ENCODE measurements at regions not wholly inside any gene's neighbourhood (a gene's known extent, or its start where the extent isn't known, plus 50 kb on each side); places are given as distances from the start of the nearest gene placed in this dataset.

GRCh38 chr22:46066691-46067090 is 83.6 kb upstream of the PPARA start:
- peak; percentile 34 for DNase-seq (ENCODE audit: low read depth)

- peak; percentile 55 for DNase-seq (ENCODE audit: low read depth)
Observed at GRCh38 chr22:46067159-46068111, 82.9 kb upstream of the PPARA start.

GRCh38 chr22:46068181-46068592 is 82.1 kb upstream of the PPARA start:
- DNase-seq (ENCODE audit: low read depth), result no peak

GRCh38 chr22:46068593-46069491 is 81.5 kb upstream of the PPARA start:
- peak; percentile 80 for DNase-seq (ENCODE audit: low read depth)

- peak; percentile 89 for DNase-seq (ENCODE audit: low read depth)
Observed at GRCh38 chr22:46069521-46070214, 80.7 kb upstream of the PPARA start.

GRCh38 chr22:46070215-46070802 is 80.0 kb upstream of the PPARA start:
- DNase-seq (ENCODE audit: low read depth), result peak; percentile 77

- DNase-seq (ENCODE audit: low read depth), result peak; percentile 76
Observed at GRCh38 chr22:46070803-46071450, 79.4 kb upstream of the PPARA start.

GRCh38 chr22:46071451-46072109 is 78.7 kb upstream of the PPARA start:
- DNase-seq (ENCODE audit: low read depth), result peak; percentile 94

GRCh38 chr22:46072110-46072881 is 78.0 kb upstream of the PPARA start:
- peak; percentile 76 for DNase-seq (ENCODE audit: low read depth)

- peak; percentile 39 for DNase-seq (ENCODE audit: low read depth)
Observed at GRCh38 chr22:46072981-46073682, 77.2 kb upstream of the PPARA start.

- DNase-seq (ENCODE audit: low read depth), result peak; percentile 67
Observed at GRCh38 chr22:46073683-46074504, 76.4 kb upstream of the PPARA start.

GRCh38 chr22:46074771-46075551 is 75.4 kb upstream of the PPARA start:
- DNase-seq (ENCODE audit: low read depth), result peak; percentile 49

- DNase-seq (ENCODE audit: low read depth), result peak; percentile 57
Observed at GRCh38 chr22:46075764-46076531, 74.4 kb upstream of the PPARA start.

GRCh38 chr22:46076651-46077339 is 73.5 kb upstream of the PPARA start:
- peak; percentile 80 for DNase-seq (ENCODE audit: low read depth)

GRCh38 chr22:46077669-46078099 is 72.6 kb upstream of the PPARA start:
- DNase-seq (ENCODE audit: low read depth), result peak; percentile 64
